Heart right ventricle (tissue), 16 donors: ENCODE measurements at regions not wholly inside any gene's neighbourhood (a gene's known extent, or its start where the extent isn't known, plus 50 kb on each side); places are given as distances from the start of the nearest gene placed in this dataset.

Source experiments
- ATAC-seq, 8 donors: fragments of 200-7000 bp; cut with Tn5 transposase; one replicate each; pipeline ENCODE4 v1.9.1; 2020; ENCODE audit warnings: mild to moderate bottlenecking in 8 of 8, moderate library complexity in 8 of 8, moderate number of reproducible peaks in 1 of 8
- DNase-seq, 2 donors: peaks; one replicate each; pipeline ENCODE4 v3.0.0-alpha.2; 2020
- H3K27ac ChIP-seq, 10 donors: fragments of 200-600 bp; sonication (generic) in 2 of 10; one replicate each; pipeline versions ENCODE4 v1.5.0 to v1.8.0; 2020 to 2022; ENCODE audit warnings: mild to moderate bottlenecking in 3 of 10
- H3K27me3 ChIP-seq, 7 donors: fragments of 200-600 bp; one replicate each; pipeline ENCODE4 v1.8.0; 2021 to 2022; ENCODE audit warnings: mild to moderate bottlenecking in 2 of 7
- H3K36me3 ChIP-seq, 9 donors: fragments of 200-600 bp; sonication (generic) in 1 of 9; one replicate each; pipeline versions ENCODE4 v1.5.0 to v1.8.0; 2020 to 2022; ENCODE audit warnings: mild to moderate bottlenecking in 2 of 9
- H3K4me1 ChIP-seq, 9 donors: fragments of 200-600 bp; sonication (generic) in 1 of 9; one replicate each; pipeline versions ENCODE4 v1.5.0 to v1.8.0; 2020 to 2022; ENCODE audit warnings: mild to moderate bottlenecking in 4 of 9
- H3K4me3 ChIP-seq, 10 donors: fragments of 200-600 bp; sonication (generic) in 2 of 10; one replicate each; pipeline versions ENCODE4 v1.5.0 to v1.8.0; 2020 to 2022; ENCODE audit warnings: mild to moderate bottlenecking in 7 of 10, moderate library complexity in 2 of 10
- H3K9me3 ChIP-seq, 11 donors: fragments of 200-600 bp in 10 of 11; sonication (generic) in 2 of 11; one replicate each; pipeline versions ENCODE4 v1.5.0 to v1.8.0; 2013 to 2022; ENCODE audit warnings: mild to moderate bottlenecking in 2 of 11, control low read depth in 1 of 11, moderate library complexity in 1 of 11
- CTCF ChIP-seq, 9 donors: fragments of 200-600 bp; sonication (generic) in 2 of 9; IDR thresholded peaks; one replicate each; pipeline versions ENCODE4 v1.5.0 to v1.8.0; 2021 to 2022; ENCODE audit warnings: antibody characterized with exemption in 9 of 9, mild to moderate bottlenecking in 5 of 9, moderate library complexity in 1 of 9
- WGBS, 2 donors: extraction: QIAGEN DNeasy Blood & Tissue Kit; methylation state at CpG; one replicate each; pipeline ENCODE4 v1.1.7; 2013; ENCODE audit warnings: inconsistent platforms in 1 of 2; 5-methylcytosine and 5-hydroxymethylcytosine counted together
- intact Hi-C, 10 donors: fragments of 100-400 bp; cut with DNase I; formaldehyde crosslinking; loops; one replicate each; pipeline versions ENCODE4 v1.11.1 to v1.14.2; 2022
- donor health status: Arrhythmogenic right ventricular cardiomyopathy.
- donor health status: ischemic (EF 13 %, LVEDD 7.1; RV severe dilation, severe dysfunction).
- donor health status: healthy with polysubstance abuse.
- donor health status: DM: no; HTN: yes; CAD: no.
- donor health status: DM: no; HTN: no; CAD: no.
- donor health status: ischemic (EF 25% LVEDD 6.9; RV normal size, moderate dysfunction).
- donor health status: ischemic (EF 25% LVEDD 5.7; RV mildly dilated, moderate dysfunction).
- donor health status: healthy.
- donor health status: DM: yes; HTN: yes; CAD: no.
- donor health status: Ischemic cardiomyopathy.
- donor health status: ischemic (EF 35%, LVEDD 5.7; RV mildly dilated, moderate dysfunction).
- donor health status: nonischemic (EF 11% LVEDD 7.7; RV severe dilation, severe dysfunction).
- donor health status: DM: yes; HTN: yes; CAD: no.
- donor health status: PGD.
- donor health status: ischemic (EF 29% LVEDD 5.4; RV normal size, mild dysfunction).
- donor health status: nonischemic (EF 23%, LVEDD 6.1; RV moderate dilation, normal function).

GRCh38 chr14:40318211-40318719, 886.0 kb upstream of the FBXO33 start:
- Histone ChIP-seq H3K27ac (no peak overlapping the region), H3K27me3 (no peaks in the 10 kb centered on the region), H3K4me3 (no peak overlapping the region), H3K4me1 (no peaks in the 10 kb centered on the region), H3K9me3 (peaks cover 0 to 25% (median 0%) of the 10 kb centered on the region in 11 donors), H3K36me3 (no peaks in the 10 kb centered on the region)
- WGBS, 2 donors, result 55 to 59% methylated on average over 2 of the region's 2 CpGs
- no peak for TF ChIP-seq CTCF (IDR thresholded peaks at IDR 0.05)
- intact Hi-C loops, result no loop called here
- DNase-seq, result no peak
- ATAC-seq, result no peak

- DNase-seq (no peak), ATAC-seq (no peak)
- WGBS, 2 donors, result 93 to 96% methylated on average over 1 of the region's 1 CpG
- Histone ChIP-seq H3K9me3 (peaks cover 0 to 25% (median 0%) of the 10 kb centered on the region in 11 donors), H3K4me1 (no peaks in the 10 kb centered on the region), H3K36me3 (no peaks in the 10 kb centered on the region), H3K27me3 (no peaks in the 10 kb centered on the region), H3K27ac (no peak overlapping the region), H3K4me3 (no peak overlapping the region)
- intact Hi-C loops, result no loop called here
- no peak for TF ChIP-seq CTCF (IDR thresholded peaks at IDR 0.05)
Observed at GRCh38 chr14:40317690-40318089, 885.5 kb upstream of the FBXO33 start.

- H3K36me3 ChIP-seq, result no peaks in the 10 kb centered on the region
- DNase-seq, result no peak
- ATAC-seq, result no peak
- intact Hi-C loops, result no loop called here
- H3K27ac ChIP-seq, result no peak overlapping the region
- 72 to 79% methylated on average over 2 of the region's 2 CpGs for WGBS, 2 donors
- H3K4me1 ChIP-seq, result no peaks in the 10 kb centered on the region
- H3K9me3 ChIP-seq, result peaks cover 0 to 2% (median 0%) of the 10 kb centered on the region in 11 donors
- no peaks in the 10 kb centered on the region for H3K27me3 ChIP-seq
- no peak overlapping the region for H3K4me3 ChIP-seq
- TF ChIP-seq CTCF (IDR thresholded peaks at IDR 0.05), result no peak
Observed at GRCh38 chr14:40312296-40312695, 880.1 kb upstream of the FBXO33 start.

- intact Hi-C loops, result no loop called here
- no peak for TF ChIP-seq CTCF (IDR thresholded peaks at IDR 0.05)
- Histone ChIP-seq H3K36me3 (no peaks in the 10 kb centered on the region), H3K4me1 (no peaks in the 10 kb centered on the region), H3K27ac (no peak overlapping the region), H3K4me3 (no peak overlapping the region), H3K27me3 (no peaks in the 10 kb centered on the region), H3K9me3 (peaks cover 0 to 2% (median 0%) of the 10 kb centered on the region in 11 donors)
- no peak for DNase-seq
- no peak for ATAC-seq
- WGBS, 2 donors, result 90 to 93% methylated on average over 1 of the region's 1 CpG
Observed at GRCh38 chr14:40309124-40309523, 876.9 kb upstream of the FBXO33 start.
